HCT116 (cell line): ENCODE measurements at regions not wholly inside any gene's neighbourhood (a gene's known extent, or its start where the extent isn't known, plus 50 kb on each side); places are given as distances from the start of the nearest gene placed in this dataset.

Experiments used
- ATAC-seq: fragments of 200-7000 bp; cut with Tn5 transposase; 2 replicates; pipeline ENCODE4 v1.9.1; 2020; ENCODE audit warnings: mild to moderate bottlenecking, moderate library complexity
- BruUV-seq: library from RNA; stranded (reverse); fragments of 400-500 nt; replicated peaks from 2 replicates; lab custom pipeline; 2021; lab: Mats Ljungman, UMichigan
- CTCF ChIA-PET: fragments of 300-600 bp; sonication (Branson Sonifier 250); formaldehyde crosslinking; loops from one replicate; lab custom pipeline; 2021; ENCODE audit warnings: antibody characterized with exemption; lab: Charles Lee
- POLR2A ChIA-PET: fragments of 300-600, 350-600 bp; sonication (Branson Sonifier 250); formaldehyde crosslinking; loops from one replicate; lab custom pipeline; 2021; ENCODE audit warnings: antibody characterized with exemption; lab: Charles Lee
- RAD21 ChIA-PET, 2 experiments: fragments of 300-600 bp; sonication (Branson Sonifier 250); formaldehyde crosslinking; loops; one replicate each; lab custom pipeline; 2023; ENCODE audit warnings: low total read pairs in 2 of 2; ENCODE audit not compliant: uncharacterized antibody in 2 of 2, unreplicated experiment in 2 of 2, low non-redundant PET in 1 of 2; lab: Charles Lee
- DNase-seq: peaks from one replicate; pipeline ENCODE4 v3.0.0-alpha.2; 2010; ENCODE audit warnings: low read depth, low spot score
- H2AFZ ChIP-seq: fragments of 200-600 bp; shearing (Covaris generic), sonication (generic); 2 replicates; pipeline ENCODE4 v1.6.1; 2017; ENCODE audit warnings: low read depth, mixed run types, mixed read lengths, antibody characterized with exemption, low read length; ENCODE audit not compliant: poor library complexity, severe bottlenecking
- H3K27ac ChIP-seq: 2 replicates; pipeline ENCODE4 v1.5.1; 2012; ENCODE audit warnings: low read depth, low read length
- H3K27me3 ChIP-seq: fragments of 200-600 bp; sonication (generic); 2 replicates; pipeline ENCODE4 v1.6.1; 2016; ENCODE audit warnings: mixed run types, low read length, mixed read lengths; ENCODE audit not compliant: insufficient read depth
- H3K36me3 ChIP-seq, 2 experiments: fragments of 200-500 bp in 1 of 2; fragments of 200-600 bp in 1 of 2; sonication (Bioruptor generic) in 1 of 2; sonication (generic) in 1 of 2; 2 replicates each; pipeline versions ENCODE4 v1.5.1 to v1.6.1; 2014 to 2016; ENCODE audit warnings: low read length in 2 of 2, inconsistent platforms in 1 of 2, mixed read lengths in 1 of 2, mixed run types in 1 of 2; ENCODE audit not compliant: insufficient read depth in 2 of 2, control insufficient read depth in 1 of 2
- H3K4me1 ChIP-seq, 2 experiments: fragments of 200-600 bp in 1 of 2; sonication (generic) in 1 of 2; 2 replicates each; pipeline versions ENCODE4 v1.5.1 to v1.6.1; 2012 to 2017; ENCODE audit warnings: low read length in 2 of 2, inconsistent platforms in 1 of 2, mild to moderate bottlenecking in 1 of 2, mixed read lengths in 1 of 2, mixed run types in 1 of 2, moderate library complexity in 1 of 2; ENCODE audit not compliant: insufficient read depth in 2 of 2, control insufficient read depth in 1 of 2
- H3K4me2 ChIP-seq: fragments of 200-600 bp; sonication (generic); 2 replicates; pipeline ENCODE4 v1.6.1; 2017; ENCODE audit warnings: mixed run types, low read length, mixed read lengths
- H3K4me3 ChIP-seq, 2 experiments: fragments of 200-600 bp in 1 of 2; sonication (generic) in 1 of 2; replicated peaks in 1 of 2; 2 replicates each; pipeline ENCODE4 v1.5.1; 2011 to 2016; ENCODE audit warnings: low read length in 2 of 2, control low read depth in 1 of 2, low read depth in 1 of 2, mild to moderate bottlenecking in 1 of 2, mixed read lengths in 1 of 2, mixed run types in 1 of 2
- H3K79me2 ChIP-seq: fragments of 200-600 bp; sonication (generic); 2 replicates; pipeline ENCODE4 v1.6.1; 2017; ENCODE audit warnings: mild to moderate bottlenecking, mixed run types, low read length, moderate library complexity, mixed read lengths; ENCODE audit not compliant: insufficient read depth
- H3K9ac ChIP-seq: fragments of 200-600 bp; sonication (generic); 2 replicates; pipeline ENCODE4 v1.6.1; 2016; ENCODE audit warnings: low read length, mixed read lengths
- H3K9me2 ChIP-seq: fragments of 200-600 bp; sonication (generic), shearing (Covaris generic); 2 replicates; pipeline ENCODE4 v1.6.1; 2017; ENCODE audit warnings: mixed run types, mild to moderate bottlenecking, moderate library complexity; ENCODE audit not compliant: insufficient read depth
- H3K9me3 ChIP-seq, 2 experiments: fragments of 200-500 bp in 1 of 2; fragments of 200-600 bp in 1 of 2; sonication (Bioruptor generic) in 1 of 2; sonication (generic) in 1 of 2; 2 replicates each; pipeline ENCODE4 v1.6.1; 2014 to 2017; ENCODE audit warnings: low read length in 2 of 2, mixed read lengths in 2 of 2, inconsistent platforms in 1 of 2, low read depth in 1 of 2, mild to moderate bottlenecking in 1 of 2, mixed run types in 1 of 2, moderate library complexity in 1 of 2; ENCODE audit not compliant: control insufficient read depth in 1 of 2, insufficient read depth in 1 of 2
- H4K20me1 ChIP-seq: fragments of 200-600 bp; sonication (generic), shearing (Covaris generic); 2 replicates; pipeline ENCODE4 v1.6.1; 2017; ENCODE audit warnings: mixed run types, mild to moderate bottlenecking, moderate library complexity; ENCODE audit not compliant: insufficient read depth
- ATF3 ChIP-seq: IDR thresholded peaks from 2 replicates; pipeline ENCODE4 v1.6.1; 2012
- CTCF ChIP-seq, 3 experiments: fragments of 200-600 bp in 1 of 3; sonication (generic) in 1 of 3; IDR thresholded peaks in 2 of 3; conservative IDR thresholded peaks in 1 of 3; 2 replicates each; pipeline ENCODE4 v1.5.1; 2012 to 2017; ENCODE audit warnings: low read depth in 2 of 3, low read length in 2 of 3, antibody characterized with exemption in 1 of 3, borderline replicate concordance in 1 of 3, control low read depth in 1 of 3, mild to moderate bottlenecking in 1 of 3, mixed read lengths in 1 of 3, mixed run types in 1 of 3, moderate library complexity in 1 of 3; ENCODE audit not compliant: insufficient read depth in 1 of 3
- EGR1 ChIP-seq: IDR thresholded peaks from 2 replicates; pipeline ENCODE4 v1.6.1; 2012; ENCODE audit warnings: low read depth
- EZH2phosphoT487 ChIP-seq: fragments of 200-600 bp; IDR thresholded peaks from 2 replicates; pipeline ENCODE4 v1.6.1; 2018; ENCODE audit warnings: antibody characterized with exemption, borderline replicate concordance
- FOSL1 ChIP-seq: IDR thresholded peaks from 2 replicates; pipeline ENCODE4 v1.6.1; 2012; ENCODE audit warnings: low read depth
- POLR2AphosphoS5 ChIP-seq: IDR thresholded peaks from 2 replicates; pipeline ENCODE4 v1.6.1; 2011; ENCODE audit warnings: mild to moderate bottlenecking, low read depth, low read length, moderate library complexity
- RAD21 ChIP-seq: IDR thresholded peaks from 2 replicates; pipeline ENCODE4 v1.6.1; 2012; ENCODE audit warnings: low read depth, mild to moderate bottlenecking
- REST ChIP-seq: IDR thresholded peaks from 2 replicates; pipeline ENCODE4 v1.6.1; 2012; ENCODE audit warnings: low read depth
- SIN3A ChIP-seq: IDR thresholded peaks from 2 replicates; pipeline ENCODE4 v1.6.1; 2012; ENCODE audit warnings: low read depth
- SRF ChIP-seq: IDR thresholded peaks from 2 replicates; pipeline ENCODE4 v1.6.1; 2012; ENCODE audit warnings: low read depth
- TCF7L2 ChIP-seq: IDR thresholded peaks from 2 replicates; pipeline ENCODE4 v1.7.0; 2011; ENCODE audit warnings: borderline replicate concordance, inconsistent platforms; ENCODE audit not compliant: insufficient read depth, insufficient read length; ENCODE audit errors: extremely low read depth
- YY1 ChIP-seq: IDR thresholded peaks from 2 replicates; pipeline ENCODE4 v1.6.1; 2011; ENCODE audit warnings: low read length, low read depth, moderate library complexity, mild to moderate bottlenecking; ENCODE audit not compliant: insufficient replicate concordance; ENCODE audit errors: extremely low read depth
- intact Hi-C: fragments of 100-400 bp; cut with micrococcal nuclease; formaldehyde crosslinking; loops from 2 replicates; pipeline ENCODE4 v1.10.0; 2022
- TF ChIP-seq, protein P1 (sequence below): IDR thresholded peaks from 2 replicates; pipeline ENCODE4 v1.6.1; 2011; ENCODE audit warnings: mild to moderate bottlenecking, low read length, moderate library complexity; ENCODE audit not compliant: insufficient replicate concordance; ENCODE audit errors: extremely low read depth
- TF ChIP-seq, protein P2 (sequence below): IDR thresholded peaks from 2 replicates; pipeline ENCODE4 v1.6.1; 2012

- Histone ChIP-seq H3K9ac (no peak overlapping the region), H2AFZ (no peak overlapping the region), H3K36me3 (no peaks in the 10 kb centered on the region), H3K9me3 (no peaks in the 10 kb centered on the region), H3K79me2 (no peaks in the 10 kb centered on the region), H3K9me2 (no peaks in the 10 kb centered on the region), H4K20me1 (no peaks in the 10 kb centered on the region), H3K4me1 (no peaks in the 10 kb centered on the region), H3K27ac (no peak overlapping the region), H3K4me3 (no peak overlapping the region), H3K27me3 (no peaks in the 10 kb centered on the region), H3K4me2 (no peak overlapping the region)
- ChIA-PET RAD21 (interaction anchor here in 1 of 2 experiments (1.1 kb wide), 1 partner anchor 831 kb away, joined by 5 read pairs; no protein-coding TSS in a partner anchor), POLR2A (interaction anchor here (1.1 kb wide), 1 partner anchor 21 kb away, joined by 3 read pairs; no protein-coding TSS in a partner anchor), CTCF (interaction anchor here (1.0 to 1.5 kb wide), 8 partner anchors 11 to 850 kb away, joined by 3 to 8 read pairs (median 4); no protein-coding TSS in a partner anchor)
- intact Hi-C loops = loop anchor here (2.0 to 5.0 kb wide), 2 partner anchors 628 to 831 kb away; no protein-coding TSS in a partner anchor
- TF ChIP-seq, protein P1, sequence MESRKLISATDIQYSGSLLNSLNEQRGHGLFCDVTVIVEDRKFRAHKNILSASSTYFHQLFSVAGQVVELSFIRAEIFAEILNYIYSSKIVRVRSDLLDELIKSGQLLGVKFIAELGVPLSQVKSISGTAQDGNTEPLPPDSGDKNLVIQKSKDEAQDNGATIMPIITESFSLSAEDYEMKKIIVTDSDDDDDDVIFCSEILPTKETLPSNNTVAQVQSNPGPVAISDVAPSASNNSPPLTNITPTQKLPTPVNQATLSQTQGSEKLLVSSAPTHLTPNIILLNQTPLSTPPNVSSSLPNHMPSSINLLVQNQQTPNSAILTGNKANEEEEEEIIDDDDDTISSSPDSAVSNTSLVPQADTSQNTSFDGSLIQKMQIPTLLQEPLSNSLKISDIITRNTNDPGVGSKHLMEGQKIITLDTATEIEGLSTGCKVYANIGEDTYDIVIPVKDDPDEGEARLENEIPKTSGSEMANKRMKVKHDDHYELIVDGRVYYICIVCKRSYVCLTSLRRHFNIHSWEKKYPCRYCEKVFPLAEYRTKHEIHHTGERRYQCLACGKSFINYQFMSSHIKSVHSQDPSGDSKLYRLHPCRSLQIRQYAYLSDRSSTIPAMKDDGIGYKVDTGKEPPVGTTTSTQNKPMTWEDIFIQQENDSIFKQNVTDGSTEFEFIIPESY = no peak
- TF ChIP-seq FOSL1 (no peak), SIN3A (no peak), RAD21 (peak; percentile 41), YY1 (no peak), REST (no peak), CTCF (IDR thresholded peaks at IDR 0.05 in 2 of 3, conservative IDR thresholded peaks at IDR 0.05 in 1 of 3; ENCODE audit: borderline replicate concordance in 1 of 3, insufficient read depth in 1 of 3, low read depth in 2 of 3, low read length in 2 of 3) (peak; percentile 48 to 71 (median 58); a peak in 5 of 6 replicates), SRF (no peak), EGR1 (no peak), TCF7L2 (no peak), POLR2AphosphoS5 (no peak), ATF3 (no peak), EZH2phosphoT487 (no peak)
- TF ChIP-seq, protein P2, sequence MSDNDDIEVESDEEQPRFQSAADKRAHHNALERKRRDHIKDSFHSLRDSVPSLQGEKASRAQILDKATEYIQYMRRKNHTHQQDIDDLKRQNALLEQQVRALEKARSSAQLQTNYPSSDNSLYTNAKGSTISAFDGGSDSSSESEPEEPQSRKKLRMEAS = no peak
- ATAC-seq = no peak
- BruUV-seq = no TSS peak
- peak; percentile 15 for DNase-seq
These were observed 630.3 kb upstream of the MAN1A1 start for GRCh38 chr6:119979862-119980261.
